ENCODE measurements at regions not wholly inside any gene's neighbourhood (a gene's known extent, or its start where the extent isn't known, plus 50 kb on each side); places are given as distances from the start of the nearest gene placed in this dataset.

DNA sequence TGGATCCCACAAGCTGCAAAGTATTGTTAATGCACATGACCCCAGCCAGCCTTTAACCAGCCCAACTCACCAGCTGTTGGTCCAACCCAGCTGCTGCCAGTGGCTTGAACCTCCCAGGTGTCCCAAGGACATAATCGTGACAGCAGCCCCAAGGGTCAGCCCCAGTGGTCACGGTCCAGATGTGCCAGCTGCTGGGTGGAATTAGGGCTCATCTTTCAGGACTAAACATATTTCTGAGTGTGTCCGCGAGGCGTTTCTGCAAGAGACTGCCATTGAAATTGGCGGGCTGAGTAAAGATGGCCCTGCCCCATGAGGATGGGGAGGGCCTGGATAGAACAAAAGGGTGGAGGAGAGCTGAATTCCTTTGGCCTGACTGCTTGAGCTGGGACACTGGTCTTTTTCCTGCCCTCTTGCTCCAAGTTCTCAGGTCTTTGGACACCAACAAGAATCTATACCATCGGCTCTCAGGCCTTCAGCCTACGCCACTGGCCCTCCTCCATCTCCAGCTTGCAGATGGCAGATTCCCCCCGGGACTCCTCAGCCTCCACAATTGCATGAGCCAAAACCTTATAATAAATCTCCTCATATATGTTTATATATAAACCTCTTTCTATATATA, 240.2 kb downstream of the MN1 start:
- DNase-seq (ENCODE audit: extremely low read depth, insufficient read length) = no peak
- Histone ChIP-seq H3K27me3 (replicated peaks; ENCODE audit: control insufficient read depth, insufficient read depth, low read length) (no peaks in the 10 kb centered on the region; the same call in 1 of the 2 replicates), H3K36me3 (ENCODE audit: control insufficient read depth, insufficient read depth, low read length) (no peaks in the 10 kb centered on the region), H3K4me3 (replicated peaks; ENCODE audit: low read depth, low read length) (no peak overlapping the region)
- TF ChIP-seq, protein P1, sequence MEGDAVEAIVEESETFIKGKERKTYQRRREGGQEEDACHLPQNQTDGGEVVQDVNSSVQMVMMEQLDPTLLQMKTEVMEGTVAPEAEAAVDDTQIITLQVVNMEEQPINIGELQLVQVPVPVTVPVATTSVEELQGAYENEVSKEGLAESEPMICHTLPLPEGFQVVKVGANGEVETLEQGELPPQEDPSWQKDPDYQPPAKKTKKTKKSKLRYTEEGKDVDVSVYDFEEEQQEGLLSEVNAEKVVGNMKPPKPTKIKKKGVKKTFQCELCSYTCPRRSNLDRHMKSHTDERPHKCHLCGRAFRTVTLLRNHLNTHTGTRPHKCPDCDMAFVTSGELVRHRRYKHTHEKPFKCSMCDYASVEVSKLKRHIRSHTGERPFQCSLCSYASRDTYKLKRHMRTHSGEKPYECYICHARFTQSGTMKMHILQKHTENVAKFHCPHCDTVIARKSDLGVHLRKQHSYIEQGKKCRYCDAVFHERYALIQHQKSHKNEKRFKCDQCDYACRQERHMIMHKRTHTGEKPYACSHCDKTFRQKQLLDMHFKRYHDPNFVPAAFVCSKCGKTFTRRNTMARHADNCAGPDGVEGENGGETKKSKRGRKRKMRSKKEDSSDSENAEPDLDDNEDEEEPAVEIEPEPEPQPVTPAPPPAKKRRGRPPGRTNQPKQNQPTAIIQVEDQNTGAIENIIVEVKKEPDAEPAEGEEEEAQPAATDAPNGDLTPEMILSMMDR (IDR thresholded peaks at IDR 0.05; ENCODE audit: insufficient read depth, low read length, poor library complexity, severe bottlenecking) = no peak

DNA sequence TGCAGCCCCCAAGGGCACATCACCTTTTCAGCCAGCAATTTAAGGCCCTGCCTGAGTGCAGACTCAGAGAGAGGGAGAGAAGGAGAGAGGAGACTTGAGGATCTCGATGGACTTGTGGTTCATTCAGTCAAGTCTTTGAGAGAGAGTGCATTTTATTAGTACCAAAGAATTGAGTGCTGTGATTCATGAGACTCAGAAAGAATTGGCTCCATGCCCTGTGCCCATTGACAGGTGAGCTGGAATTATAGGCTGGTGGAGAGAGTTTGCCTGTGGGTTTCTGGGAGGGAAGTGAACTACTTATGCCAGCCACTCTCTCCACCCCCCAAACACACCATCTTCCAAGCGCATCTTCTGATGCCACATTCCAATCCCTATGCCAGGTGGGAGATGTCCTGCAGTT, 236.8 kb downstream of the MN1 start:
- DNase-seq (ENCODE audit: extremely low read depth, insufficient read length) = no peak
- no peak overlapping the region for H3K4me3 ChIP-seq (replicated peaks; ENCODE audit: low read depth, low read length)
- H3K27me3 ChIP-seq (replicated peaks; ENCODE audit: control insufficient read depth, insufficient read depth, low read length) = no peaks in the 10 kb centered on the region; the same call in 1 of the 2 replicates
- TF ChIP-seq, protein P1 (IDR thresholded peaks at IDR 0.05; ENCODE audit: insufficient read depth, low read length, poor library complexity, severe bottlenecking) = no peak
- H3K36me3 ChIP-seq (ENCODE audit: control insufficient read depth, insufficient read depth, low read length) = no peaks in the 10 kb centered on the region

DNA sequence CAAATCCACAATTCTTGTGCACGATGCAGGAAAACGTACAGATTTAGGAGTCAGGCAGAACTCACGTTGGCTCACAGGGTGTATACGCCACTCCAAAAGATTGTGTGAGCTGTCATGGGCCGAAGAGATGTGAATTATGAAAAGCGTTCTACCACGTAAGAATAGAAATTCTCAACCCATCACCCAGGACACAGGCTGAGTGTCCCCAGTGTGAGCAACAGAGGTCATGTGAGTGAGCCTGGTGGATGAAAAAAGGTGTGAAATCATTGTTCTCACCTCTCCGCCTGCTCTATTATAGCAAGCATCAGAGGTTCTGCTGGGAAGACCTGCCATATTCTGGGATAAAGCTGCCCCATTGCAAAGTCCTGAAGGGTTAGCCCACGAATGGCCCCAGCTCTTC, 235.0 kb downstream of the MN1 start:
- Histone ChIP-seq H3K4me3 (replicated peaks; ENCODE audit: low read depth, low read length) (no peak overlapping the region), H3K27me3 (replicated peaks; ENCODE audit: control insufficient read depth, insufficient read depth, low read length) (no peaks in the 10 kb centered on the region; the same call in 1 of the 2 replicates)
- TF ChIP-seq, protein P1 (IDR thresholded peaks at IDR 0.05; ENCODE audit: insufficient read depth, low read length, poor library complexity, severe bottlenecking) = no peak

DNA sequence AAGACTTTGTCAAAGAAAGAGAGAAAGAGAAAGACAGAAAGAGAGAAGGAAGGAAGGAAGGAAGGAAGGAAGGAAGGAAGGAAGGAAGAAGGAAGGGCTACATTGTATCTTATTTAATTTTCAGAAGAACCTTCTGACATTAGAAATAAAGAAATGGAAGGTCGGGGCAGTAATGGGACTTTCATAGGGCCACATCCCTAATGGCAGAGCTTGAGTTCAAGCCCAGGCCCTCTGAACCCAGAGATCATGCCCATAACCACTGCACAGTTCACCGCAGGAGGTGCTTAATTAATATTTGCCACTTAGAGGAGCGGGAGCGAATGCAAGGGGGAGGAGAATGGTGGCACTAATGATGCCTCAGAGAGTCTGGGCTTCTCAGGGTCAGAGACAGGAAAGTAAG, 233.3 kb downstream of the MN1 start:
- H3K36me3 ChIP-seq (ENCODE audit: control insufficient read depth, insufficient read depth, low read length) = no peaks in the 10 kb centered on the region
- H3K27me3 ChIP-seq (replicated peaks; ENCODE audit: control insufficient read depth, insufficient read depth, low read length) = no peaks in the 10 kb centered on the region; the same call in 1 of the 2 replicates
- DNase-seq (ENCODE audit: extremely low read depth, insufficient read length) = no peak
- H3K4me3 ChIP-seq (replicated peaks; ENCODE audit: low read depth, low read length) = no peak overlapping the region
- TF ChIP-seq, protein P1 (IDR thresholded peaks at IDR 0.05; ENCODE audit: insufficient read depth, low read length, poor library complexity, severe bottlenecking) = no peak

More for the DNA sequence above, 235.0 kb downstream of the MN1 start:
- no peak for DNase-seq (ENCODE audit: extremely low read depth, insufficient read length)
- no peaks in the 10 kb centered on the region for H3K36me3 ChIP-seq (ENCODE audit: control insufficient read depth, insufficient read depth, low read length)

DNA sequence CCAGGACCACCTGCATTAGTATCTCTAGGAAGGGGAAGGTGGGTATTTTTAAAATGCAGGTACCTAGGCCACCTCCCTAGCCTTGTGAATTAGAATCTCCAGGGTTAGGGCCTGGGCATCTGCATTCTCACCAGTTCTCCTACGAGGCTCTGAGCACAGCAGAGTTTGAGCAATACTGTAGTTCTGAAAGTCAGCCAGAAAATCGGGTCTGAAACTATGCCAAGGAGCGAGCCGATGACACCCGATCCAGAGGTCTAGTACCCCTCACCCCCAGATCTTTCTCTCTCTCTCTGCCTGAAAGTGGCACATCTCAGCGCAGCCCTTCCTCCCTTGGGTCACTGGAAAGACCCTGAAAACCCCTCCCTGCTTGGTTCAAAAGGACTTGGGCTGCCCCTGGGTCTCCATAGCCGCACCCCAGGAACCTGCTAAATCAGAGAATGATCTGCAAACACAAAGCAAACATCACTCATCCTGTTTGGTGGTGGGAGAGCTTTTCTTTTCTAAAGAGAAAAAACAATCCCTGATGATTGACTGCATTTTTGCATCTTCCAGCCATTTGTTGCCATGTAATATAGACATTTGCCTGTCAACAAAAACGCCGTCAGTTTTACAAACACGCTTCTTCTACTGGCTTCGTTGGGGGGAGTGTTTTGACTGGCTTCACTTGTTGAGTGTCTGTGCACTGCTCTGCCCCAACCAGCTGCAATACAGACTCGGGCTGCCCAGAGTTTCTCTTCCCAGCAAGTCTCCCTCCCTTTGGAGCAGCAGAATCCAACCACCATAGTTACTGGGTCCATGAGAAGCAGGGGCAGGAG, 229.9 kb downstream of the MN1 start:
- TF ChIP-seq, protein P1 (IDR thresholded peaks at IDR 0.05; ENCODE audit: insufficient read depth, low read length, poor library complexity, severe bottlenecking) = no peak

More for the DNA sequence above, 229.9 kb downstream of the MN1 start:
- DNase-seq (ENCODE audit: extremely low read depth, insufficient read length) = no peak
- Histone ChIP-seq H3K4me3 (replicated peaks; ENCODE audit: low read depth, low read length) (no peak overlapping the region), H3K27me3 (replicated peaks; ENCODE audit: control insufficient read depth, insufficient read depth, low read length) (no peaks in the 10 kb centered on the region; the same call in 1 of the 2 replicates), H3K36me3 (ENCODE audit: control insufficient read depth, insufficient read depth, low read length) (no peaks in the 10 kb centered on the region)

Measured in GM06990 (cell line).